ENCODE measurements at regions not wholly inside any gene's neighbourhood (a gene's known extent, or its start where the extent isn't known, plus 50 kb on each side); places are given as distances from the start of the nearest gene placed in this dataset.

DNA sequence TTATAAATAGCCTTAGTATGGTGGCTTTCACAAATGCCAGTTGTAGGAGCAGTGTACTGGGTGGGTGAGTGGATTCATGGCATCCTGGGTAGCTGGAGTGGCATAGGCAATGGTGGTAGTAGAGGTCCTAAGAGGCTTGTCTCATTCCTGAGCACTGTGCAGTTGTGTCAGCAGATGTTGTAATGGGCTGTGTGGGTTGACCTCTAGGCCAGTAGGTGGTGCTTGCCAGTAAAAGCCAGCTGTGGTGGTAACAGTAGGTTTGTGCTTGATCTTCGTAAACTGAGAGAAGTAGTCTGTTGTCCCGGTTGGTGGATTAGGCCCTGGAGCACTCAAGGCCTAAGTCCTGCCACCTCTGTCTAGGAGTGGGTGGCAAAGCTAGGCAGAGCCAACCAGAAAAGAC lies 149.7 kb upstream of the SUCLG2 start:
- WGBS (ENCODE audit: insufficient coverage): 100% methylated on average over 2 of the region's 2 CpGs
- H3K27me3 ChIP-seq (ENCODE audit: control insufficient read depth in 2 of 2, insufficient read depth in 2 of 2, low read length in 2 of 2): no peaks in the 10 kb centered on the region
- H3K4me1 ChIP-seq (ENCODE audit: control insufficient read depth in 1 of 2, insufficient read depth in 2 of 2, low read length in 2 of 2): no peaks in the 10 kb centered on the region
- H3K9me3 Mint-ChIP-seq: peaks cover 0 to 15% (median 8%) of the 10 kb centered on the region in 7 donors
- TF ChIP-seq, protein P1, sequence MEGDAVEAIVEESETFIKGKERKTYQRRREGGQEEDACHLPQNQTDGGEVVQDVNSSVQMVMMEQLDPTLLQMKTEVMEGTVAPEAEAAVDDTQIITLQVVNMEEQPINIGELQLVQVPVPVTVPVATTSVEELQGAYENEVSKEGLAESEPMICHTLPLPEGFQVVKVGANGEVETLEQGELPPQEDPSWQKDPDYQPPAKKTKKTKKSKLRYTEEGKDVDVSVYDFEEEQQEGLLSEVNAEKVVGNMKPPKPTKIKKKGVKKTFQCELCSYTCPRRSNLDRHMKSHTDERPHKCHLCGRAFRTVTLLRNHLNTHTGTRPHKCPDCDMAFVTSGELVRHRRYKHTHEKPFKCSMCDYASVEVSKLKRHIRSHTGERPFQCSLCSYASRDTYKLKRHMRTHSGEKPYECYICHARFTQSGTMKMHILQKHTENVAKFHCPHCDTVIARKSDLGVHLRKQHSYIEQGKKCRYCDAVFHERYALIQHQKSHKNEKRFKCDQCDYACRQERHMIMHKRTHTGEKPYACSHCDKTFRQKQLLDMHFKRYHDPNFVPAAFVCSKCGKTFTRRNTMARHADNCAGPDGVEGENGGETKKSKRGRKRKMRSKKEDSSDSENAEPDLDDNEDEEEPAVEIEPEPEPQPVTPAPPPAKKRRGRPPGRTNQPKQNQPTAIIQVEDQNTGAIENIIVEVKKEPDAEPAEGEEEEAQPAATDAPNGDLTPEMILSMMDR (IDR thresholded peaks at IDR 0.05): no peak
- no peak overlapping the region for H2AFZ ChIP-seq (ENCODE audit: insufficient read depth, low read depth, low read length, poor library complexity, severe bottlenecking)
- no peak overlapping the region for H3K9ac ChIP-seq (ENCODE audit: insufficient read depth, low read length, poor library complexity, severe bottlenecking)
- no peaks in the 10 kb centered on the region for H3K36me3 ChIP-seq (replicated peaks in 1 of 2; ENCODE audit: control insufficient read depth in 1 of 2, insufficient read depth in 2 of 2, low read length in 2 of 2)
- no peaks in the 10 kb centered on the region for H3K79me2 ChIP-seq (ENCODE audit: insufficient read depth, low read length)
- peaks cover 0 to 2% (median 0%) of the 10 kb centered on the region in 3 donors for H3K27me3 Mint-ChIP-seq (ENCODE audit: low read depth in 3 of 3)
- intact Hi-C loops (cut with micrococcal nuclease): no loop called here
- no peaks in the 10 kb centered on the region for H3K4me1 Mint-ChIP-seq
- no peaks in the 10 kb centered on the region for H3K36me3 Mint-ChIP-seq
- H4K20me1 ChIP-seq (ENCODE audit: insufficient read depth, low read length): no peaks in the 10 kb centered on the region
- DNase-seq: no peak
- no peak overlapping the region for H3K27ac ChIP-seq (ENCODE audit: low read depth in 1 of 2, low read length in 2 of 2)
- H3K4me3 Mint-ChIP-seq: no peak overlapping the region
- peaks cover 7 to 22% of the 10 kb centered on the region in 2 donors for H3K9me3 ChIP-seq (replicated peaks in 1 of 2; ENCODE audit: control insufficient read depth in 1 of 2, insufficient read depth in 1 of 2, low read length in 2 of 2)
- H3K27ac Mint-ChIP-seq: no peak overlapping the region
- no peak overlapping the region for H3K4me2 ChIP-seq (replicated peaks; ENCODE audit: extremely low read depth, low read length, poor library complexity, severe bottlenecking)
- H3K4me3 ChIP-seq (replicated peaks in 1 of 3; ENCODE audit: low read depth in 2 of 3, low read length in 3 of 3): no peak overlapping the region

DNA sequence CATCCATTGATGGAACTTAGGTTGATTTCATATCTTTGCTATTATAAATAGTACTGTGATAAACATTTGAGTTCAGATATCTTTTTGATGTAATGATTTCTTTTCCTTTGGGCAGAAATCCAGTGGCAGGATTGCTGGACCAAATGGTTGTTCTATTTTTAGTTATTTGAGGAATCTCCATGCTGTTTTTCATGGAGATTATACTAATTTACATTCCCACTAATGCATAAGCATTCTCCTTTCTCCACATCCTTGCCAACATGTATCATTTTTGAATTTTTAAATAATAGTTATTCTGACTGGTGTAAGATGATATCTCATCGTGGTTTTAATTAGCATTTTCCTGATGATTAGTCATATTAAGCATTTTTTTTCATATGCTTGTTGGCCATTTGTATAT lies 144.0 kb upstream of the SUCLG2 start:
- H3K27me3 Mint-ChIP-seq (ENCODE audit: low read depth in 3 of 3): peaks cover 0 to 2% (median 2%) of the 10 kb centered on the region in 3 donors
- intact Hi-C loops (cut with micrococcal nuclease): loop anchor here in 1 of 2 donors (10.0 kb wide), 1 partner anchor 414 kb away; no protein-coding TSS in a partner anchor
- WGBS (ENCODE audit: insufficient coverage): no CpG with 5 or more reads among the region's 1 CpG

More for the DNA sequence above, 144.0 kb upstream of the SUCLG2 start:
- Histone ChIP-seq H3K9ac (ENCODE audit: insufficient read depth, low read length, poor library complexity, severe bottlenecking) (no peak overlapping the region), H3K79me2 (ENCODE audit: insufficient read depth, low read length) (no peaks in the 10 kb centered on the region), H3K4me3 (replicated peaks in 1 of 3; ENCODE audit: low read depth in 2 of 3, low read length in 3 of 3) (no peak overlapping the region), H3K36me3 (replicated peaks in 1 of 2; ENCODE audit: control insufficient read depth in 1 of 2, insufficient read depth in 2 of 2, low read length in 2 of 2) (no peaks in the 10 kb centered on the region), H3K4me2 (replicated peaks; ENCODE audit: extremely low read depth, low read length, poor library complexity, severe bottlenecking) (no peak overlapping the region), H3K27me3 (ENCODE audit: control insufficient read depth in 2 of 2, insufficient read depth in 2 of 2, low read length in 2 of 2) (no peaks in the 10 kb centered on the region), H3K27ac (ENCODE audit: low read depth in 1 of 2, low read length in 2 of 2) (no peak overlapping the region), H3K9me3 (replicated peaks in 1 of 2; ENCODE audit: control insufficient read depth in 1 of 2, insufficient read depth in 1 of 2, low read length in 2 of 2) (peaks cover 0 to 4% of the 10 kb centered on the region in 2 donors), H4K20me1 (ENCODE audit: insufficient read depth, low read length) (no peaks in the 10 kb centered on the region), H3K4me1 (ENCODE audit: control insufficient read depth in 1 of 2, insufficient read depth in 2 of 2, low read length in 2 of 2) (no peaks in the 10 kb centered on the region), H2AFZ (ENCODE audit: insufficient read depth, low read depth, low read length, poor library complexity, severe bottlenecking) (no peak overlapping the region)
- no peak overlapping the region for H3K27ac Mint-ChIP-seq
- no peaks in the 10 kb centered on the region for H3K4me1 Mint-ChIP-seq
- H3K9me3 Mint-ChIP-seq: peaks cover 0 to 7% (median 0%) of the 10 kb centered on the region in 7 donors
- DNase-seq: no peak
- TF ChIP-seq, protein P1 (IDR thresholded peaks at IDR 0.05): no peak
- H3K36me3 Mint-ChIP-seq: no peaks in the 10 kb centered on the region
- no peak overlapping the region for H3K4me3 Mint-ChIP-seq
